ENCODE measurements at regions not wholly inside any gene's neighbourhood (a gene's known extent, or its start where the extent isn't known, plus 50 kb on each side); places are given as distances from the start of the nearest gene placed in this dataset.

GRCh38 chr12:125360540-125360939 lies 295.3 kb downstream of the AACS start:
- ATAC-seq, result no peak
- no TSS peak for BruUV-seq (replicated peaks)
- 0% methylated on average over 4 of the region's 4 CpGs for WGBS (ENCODE audit: insufficient coverage, insufficient replicate concordance, low lambda C conversion rate, missing lambda C conversion rate)

More at GRCh38 chr12:125360540-125360939, 295.3 kb downstream of the AACS start:
- RAD21 ChIA-PET (ENCODE audit: unreplicated experiment), result no interaction called here
- H3K27me3 ChIP-seq (replicated peaks in 1 of 2; ENCODE audit: control insufficient read depth in 2 of 2, insufficient read depth in 2 of 2, low read length in 1 of 2), result no peaks in the 10 kb centered on the region
- no peak for TF ChIP-seq CREB1 (IDR thresholded peaks at IDR 0.05; ENCODE audit: low read depth)
- no peak for TF ChIP-seq MEF2B (IDR thresholded peaks at IDR 0.05; ENCODE audit: partially characterized antibody, poor library complexity, severe bottlenecking)
- TF ChIP-seq, protein P1, sequence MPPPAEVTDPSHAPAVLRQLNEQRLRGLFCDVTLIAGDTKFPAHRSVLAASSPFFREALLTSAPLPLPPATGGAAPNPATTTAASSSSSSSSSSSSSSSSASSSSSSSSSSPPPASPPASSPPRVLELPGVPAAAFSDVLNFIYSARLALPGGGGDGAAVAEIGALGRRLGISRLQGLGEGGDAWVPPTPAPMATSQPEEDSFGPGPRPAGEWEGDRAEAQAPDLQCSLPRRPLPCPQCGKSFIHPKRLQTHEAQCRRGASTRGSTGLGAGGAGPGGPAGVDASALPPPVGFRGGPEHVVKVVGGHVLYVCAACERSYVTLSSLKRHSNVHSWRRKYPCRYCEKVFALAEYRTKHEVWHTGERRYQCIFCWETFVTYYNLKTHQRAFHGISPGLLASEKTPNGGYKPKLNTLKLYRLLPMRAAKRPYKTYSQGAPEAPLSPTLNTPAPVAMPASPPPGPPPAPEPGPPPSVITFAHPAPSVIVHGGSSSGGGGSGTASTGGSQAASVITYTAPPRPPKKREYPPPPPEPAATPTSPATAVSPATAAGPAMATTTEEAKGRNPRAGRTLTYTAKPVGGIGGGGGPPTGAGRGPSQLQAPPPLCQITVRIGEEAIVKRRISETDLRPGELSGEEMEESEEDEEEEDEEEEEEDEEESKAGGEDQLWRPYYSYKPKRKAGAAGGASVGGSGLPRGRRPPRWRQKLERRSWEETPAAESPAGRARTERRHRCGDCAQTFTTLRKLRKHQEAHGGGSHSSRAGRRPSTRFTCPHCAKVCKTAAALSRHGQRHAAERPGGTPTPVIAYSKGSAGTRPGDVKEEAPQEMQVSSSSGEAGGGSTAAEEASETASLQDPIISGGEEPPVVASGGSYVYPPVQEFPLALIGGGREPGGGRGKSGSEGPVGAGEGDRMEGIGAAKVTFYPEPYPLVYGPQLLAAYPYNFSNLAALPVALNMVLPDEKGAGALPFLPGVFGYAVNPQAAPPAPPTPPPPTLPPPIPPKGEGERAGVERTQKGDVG (CRISPR knock-in tag; IDR thresholded peaks at IDR 0.05), result no peak
- TF ChIP-seq NR2C1 (IDR thresholded peaks at IDR 0.05), result no peak
- TF ChIP-seq JUND (IDR thresholded peaks at IDR 0.05; ENCODE audit: low read depth, low read length), result no peak
- no peak for TF ChIP-seq CREM (IDR thresholded peaks at IDR 0.05; ENCODE audit: low read depth)
- TF ChIP-seq STAT1 (conservative IDR thresholded peaks at IDR 0.05), result no peak
- TF ChIP-seq SIX5 (IDR thresholded peaks at IDR 0.05; ENCODE audit: low read depth, low read length, severe bottlenecking), result no peak
- TF ChIP-seq HCFC1 (IDR thresholded peaks at IDR 0.05; ENCODE audit: low read length), result no peak
- no peak for TF ChIP-seq RCOR1 (conservative IDR thresholded peaks at IDR 0.05; ENCODE audit: low read depth, low read length)
- no peaks in the 10 kb centered on the region for H3K9me3 ChIP-seq (replicated peaks; ENCODE audit: control insufficient read depth, insufficient read depth, low read length)
- H3K4me1 ChIP-seq (ENCODE audit: control insufficient read depth, insufficient read depth, low read length), result no peaks in the 10 kb centered on the region
- H3K79me2 ChIP-seq (ENCODE audit: control insufficient read depth, insufficient read depth, low read length), result no peaks in the 10 kb centered on the region
- CTCF ChIA-PET, result no interaction called here
- SMC1A ChIA-PET (ENCODE audit: uncharacterized antibody, unreplicated experiment), result no interaction called here
- no peak overlapping the region for H2AFZ ChIP-seq (ENCODE audit: control insufficient read depth, low read depth, low read length)
- POLR2A ChIA-PET, result interaction anchor here (1.0 kb wide), 1 partner anchor 10 kb away, joined by 3 read pairs; no protein-coding TSS in a partner anchor
- no peak overlapping the region for H3K27ac ChIP-seq (ENCODE audit: control insufficient read depth, insufficient read depth)
- no peak overlapping the region for H3K4me3 ChIP-seq
- intact Hi-C loops (cut with micrococcal nuclease; ENCODE audit: unreplicated experiment) (no loop called here), in situ Hi-C loops (cut with MboI) (no loop called here)
- H3K36me3 ChIP-seq (ENCODE audit: control insufficient read depth in 2 of 2, insufficient read depth in 2 of 2, low read length in 1 of 2), result no peaks in the 10 kb centered on the region
- H3K4me2 ChIP-seq (ENCODE audit: control insufficient read depth, insufficient read depth), result no peak overlapping the region
- no peak overlapping the region for H3K9ac ChIP-seq (ENCODE audit: control insufficient read depth, insufficient read depth, low read length)
- FAIRE-seq (no peak), DNase-seq (ENCODE audit: low read depth, low spot score) (no peak)
- no peaks in the 10 kb centered on the region; the same call in 1 of the 2 replicates for H4K20me1 ChIP-seq (ENCODE audit: control insufficient read depth, insufficient read depth)
